ENCODE measurements at regions not wholly inside any gene's neighbourhood (a gene's known extent, or its start where the extent isn't known, plus 50 kb on each side); places are given as distances from the start of the nearest gene placed in this dataset.
A peak's percentile ranks its signal among the peaks of the same experiment; 100 is the strongest.

GRCh38 chrX:134162032-134162431 lies 75.0 kb upstream of the CCDC160 start:
- Histone ChIP-seq H3K9me3 (ENCODE audit: control insufficient read depth, low read length) (no peaks in the 10 kb centered on the region), H3K9ac (ENCODE audit: extremely low read depth, low read length, poor library complexity, severe bottlenecking) (no peak overlapping the region), H3K4me3 (ENCODE audit: low read length) (no peak overlapping the region), H3K36me3 (ENCODE audit: control insufficient read depth, insufficient read depth, low read length) (no peaks in the 10 kb centered on the region), H3K27me3 (ENCODE audit: control insufficient read depth, insufficient read depth, low read length, poor library complexity, severe bottlenecking) (no peaks in the 10 kb centered on the region), H3K4me1 (ENCODE audit: control insufficient read depth, insufficient read depth, low read length) (no peaks in the 10 kb centered on the region), H3K27ac (ENCODE audit: low read depth, low read length) (no peak overlapping the region)
- H3K27ac Mint-ChIP-seq: no peak overlapping the region
- H3K27me3 Mint-ChIP-seq (ENCODE audit: insufficient read depth): no peaks in the 10 kb centered on the region
- no peak overlapping the region for H3K4me3 Mint-ChIP-seq
- no peak for DNase-seq
- no peaks in the 10 kb centered on the region for H3K4me1 Mint-ChIP-seq
- no peak for TF ChIP-seq CTCF (conservative IDR thresholded peaks at IDR 0.05)
- H3K9me3 Mint-ChIP-seq: peaks cover 25% of the 10 kb centered on the region
- H3K36me3 Mint-ChIP-seq (ENCODE audit: low read depth): no peaks in the 10 kb centered on the region

- Histone ChIP-seq H3K36me3 (ENCODE audit: control insufficient read depth, insufficient read depth, low read length) (no peaks in the 10 kb centered on the region), H3K9ac (ENCODE audit: extremely low read depth, low read length, poor library complexity, severe bottlenecking) (no peak overlapping the region), H3K9me3 (ENCODE audit: control insufficient read depth, low read length) (no peaks in the 10 kb centered on the region), H3K4me1 (ENCODE audit: control insufficient read depth, insufficient read depth, low read length) (no peaks in the 10 kb centered on the region), H3K4me3 (ENCODE audit: low read length) (no peak overlapping the region), H3K27me3 (ENCODE audit: control insufficient read depth, insufficient read depth, low read length, poor library complexity, severe bottlenecking) (no peaks in the 10 kb centered on the region), H3K27ac (ENCODE audit: low read depth, low read length) (no peak overlapping the region)
- TF ChIP-seq CTCF (conservative IDR thresholded peaks at IDR 0.05): peak; percentile 56
- WGBS, 2 experiments (ENCODE audit: insufficient coverage in 1 of 2, insufficient read length in 1 of 2): 91% methylated on average over 1 of the region's 1 CpG; no CpG with 5 or more reads in 1 of the 2 experiments
- DNase-seq: no peak
- Mint-ChIP-seq H3K4me1 (no peaks in the 10 kb centered on the region), H3K9me3 (peaks cover 27% of the 10 kb centered on the region), H3K27me3 (ENCODE audit: insufficient read depth) (no peaks in the 10 kb centered on the region), H3K4me3 (no peak overlapping the region), H3K27ac (no peak overlapping the region), H3K36me3 (ENCODE audit: low read depth) (peaks cover 4% of the 10 kb centered on the region)
These were observed 73.1 kb upstream of the CCDC160 start for GRCh38 chrX:134163836-134164235.

- Mint-ChIP-seq H3K4me1 (peaks cover 2% of the 10 kb centered on the region), H3K27ac (no peak overlapping the region), H3K36me3 (ENCODE audit: low read depth) (peaks cover 28% of the 10 kb centered on the region), H3K9me3 (peaks cover 26% of the 10 kb centered on the region), H3K27me3 (ENCODE audit: insufficient read depth) (no peaks in the 10 kb centered on the region), H3K4me3 (no peak overlapping the region)
- no peaks in the 10 kb centered on the region for H3K27me3 ChIP-seq (ENCODE audit: control insufficient read depth, insufficient read depth, low read length, poor library complexity, severe bottlenecking)
- WGBS, 2 experiments (ENCODE audit: insufficient coverage in 1 of 2, insufficient read length in 1 of 2): 89 to 98% methylated on average over 3 to 6 of the region's 6 CpGs
- peaks cover 11% of the 10 kb centered on the region for H3K36me3 ChIP-seq (ENCODE audit: control insufficient read depth, insufficient read depth, low read length)
- TF ChIP-seq CTCF (conservative IDR thresholded peaks at IDR 0.05): no peak
- H3K4me3 ChIP-seq (ENCODE audit: low read length): no peak overlapping the region
- DNase-seq: no peak
- H3K27ac ChIP-seq (ENCODE audit: low read depth, low read length): no peak overlapping the region
- H3K9ac ChIP-seq (ENCODE audit: extremely low read depth, low read length, poor library complexity, severe bottlenecking): no peak overlapping the region
- H3K9me3 ChIP-seq (ENCODE audit: control insufficient read depth, low read length): no peaks in the 10 kb centered on the region
- H3K4me1 ChIP-seq (ENCODE audit: control insufficient read depth, insufficient read depth, low read length): no peaks in the 10 kb centered on the region
These were observed 69.3 kb upstream of the CCDC160 start for GRCh38 chrX:134167591-134168203.
